ENCODE measurements at regions not wholly inside any gene's neighbourhood (a gene's known extent, or its start where the extent isn't known, plus 50 kb on each side); places are given as distances from the start of the nearest gene placed in this dataset.
"Not testable (repeated sequence)": the region's sequence is repeated elsewhere in the genome, so short reads cannot be mapped to it uniquely, and the experiment has no call there.

- Histone ChIP-seq H3K4me2 (ENCODE audit: insufficient read depth, low read length) (no peak overlapping the region), H3K4me3 (no peak overlapping the region), H3K79me2 (ENCODE audit: control insufficient read depth, insufficient read depth, low read length) (no peaks in the 10 kb centered on the region), H3K9me1 (ENCODE audit: control insufficient read depth, insufficient read depth, low read length) (no peaks in the 10 kb centered on the region), H3K27me3 (ENCODE audit: control insufficient read depth in 2 of 2, insufficient read depth in 2 of 2, low read length in 2 of 2) (no peaks in the 10 kb centered on the region), H4K20me1 (replicated peaks; ENCODE audit: control insufficient read depth, insufficient read depth, low read length) (no peaks in the 10 kb centered on the region), H3K9me3 (replicated peaks; ENCODE audit: control insufficient read depth, insufficient read depth, low read depth, low read length) (no peaks in the 10 kb centered on the region), H3K4me1 (replicated peaks in 1 of 2; ENCODE audit: control insufficient read depth in 2 of 2, insufficient read depth in 2 of 2, low read length in 2 of 2) (no peaks in the 10 kb centered on the region), H2AFZ (ENCODE audit: low read depth, low read length) (no peak overlapping the region), H3K9ac (ENCODE audit: insufficient read depth in 1 of 2, low read depth in 2 of 2, low read length in 2 of 2) (no peak overlapping the region), H3K36me3 (ENCODE audit: control insufficient read depth, insufficient read depth, low read length) (no peaks in the 10 kb centered on the region), H3K27ac (ENCODE audit: extremely low read depth, low read depth, low read length) (no peak overlapping the region)
- FAIRE-seq (no peak), ATAC-seq (no peak), DNase-seq (ENCODE audit: extremely low read depth in 1 of 4, low spot score in 3 of 4) (no peak)
- BruUV-seq (replicated peaks), result no TSS peak
- intact Hi-C loops (cut with micrococcal nuclease), result no loop called here
- WGBS (ENCODE audit: insufficient coverage, low coverage, missing lambda C conversion rate), result 56% methylated on average over 1 of the region's 1 CpG
- ChIA-PET CTCF (ENCODE audit: low intra/inter-chr PET ratio) (no interaction called here), POLR2A (no interaction called here)
- TF ChIP-seq CGGBP1 (CRISPR knock-in tag; IDR thresholded peaks at IDR 0.05), result no peak
- TF ChIP-seq NR1H2 (CRISPR knock-in tag; IDR thresholded peaks at IDR 0.05), result no peak
- 0 out of 2 replicates have a peak, but pooled peaks have one; percentile 35 for TF ChIP-seq MAFG (tag; conservative IDR thresholded peaks at IDR 0.05)
- peak; percentile 48; the same call in 1 of the 2 replicates for TF ChIP-seq C11orf30 (IDR thresholded peaks at IDR 0.05; ENCODE audit: low read depth)
- TF ChIP-seq MLLT1 (IDR thresholded peaks at IDR 0.05), result no peak
- peak; percentile 18; the same call in 1 of the 2 replicates for TF ChIP-seq MAFK (IDR thresholded peaks at IDR 0.05; ENCODE audit: low read length)
- no peak for TF ChIP-seq ZZZ3 (IDR thresholded peaks at IDR 0.05)
- TF ChIP-seq ZNF316 (IDR thresholded peaks at IDR 0.05), result peak; percentile 70
- in situ Hi-C loops (cut with MboI), result no loop called here
Measured at GRCh38 chrX:121433289-121433688, 385.9 kb downstream of the GLUD2 start.

GRCh38 chrX:121437666-121438065 lies 390.3 kb downstream of the GLUD2 start:
- in situ Hi-C loops (cut with MboI); H3K4me1 ChIP-seq (replicated peaks in 1 of 2; ENCODE audit: control insufficient read depth in 2 of 2, insufficient read depth in 2 of 2, low read length in 2 of 2); H4K20me1 ChIP-seq (replicated peaks; ENCODE audit: control insufficient read depth, insufficient read depth, low read length); FAIRE-seq; CTCF ChIA-PET (ENCODE audit: low intra/inter-chr PET ratio); POLR2A ChIA-PET; H3K9ac ChIP-seq (ENCODE audit: insufficient read depth in 1 of 2, low read depth in 2 of 2, low read length in 2 of 2); H3K9me1 ChIP-seq (ENCODE audit: control insufficient read depth, insufficient read depth, low read length); H3K4me2 ChIP-seq (ENCODE audit: insufficient read depth, low read length); ATAC-seq; H2AFZ ChIP-seq (ENCODE audit: low read depth, low read length); H3K9me3 ChIP-seq (replicated peaks; ENCODE audit: control insufficient read depth, insufficient read depth, low read depth, low read length); H3K36me3 ChIP-seq (ENCODE audit: control insufficient read depth, insufficient read depth, low read length); BruUV-seq (replicated peaks); DNase-seq (ENCODE audit: extremely low read depth in 1 of 4, low spot score in 3 of 4); H3K4me3 ChIP-seq; H3K79me2 ChIP-seq (ENCODE audit: control insufficient read depth, insufficient read depth, low read length); H3K27ac ChIP-seq (ENCODE audit: extremely low read depth, low read depth, low read length); intact Hi-C loops (cut with micrococcal nuclease); H3K27me3 ChIP-seq (ENCODE audit: control insufficient read depth in 2 of 2, insufficient read depth in 2 of 2, low read length in 2 of 2): not testable (repeated sequence)
- 78% methylated on average over 9 of the region's 23 CpGs for WGBS (ENCODE audit: insufficient coverage, low coverage, missing lambda C conversion rate)

Data from K562 (cell line).